DND-41 (cell line): ENCODE measurements at regions not wholly inside any gene's neighbourhood (a gene's known extent, or its start where the extent isn't known, plus 50 kb on each side); places are given as distances from the start of the nearest gene placed in this dataset.

ENCODE experiments used
- ATAC-seq: fragments of 200-7000 bp; cut with Tn5 transposase; 3 replicates; pipeline ENCODE4 v1.9.1; 2021; ENCODE audit warnings: low read depth; ENCODE audit not compliant: insufficient read depth
- DNase-seq: peaks from one replicate; pipeline ENCODE4 v3.0.0-alpha.2; 2020
- H2AFZ ChIP-seq: 2 replicates; pipeline ENCODE4 v1.6.0; 2012; ENCODE audit warnings: low read depth, low read length
- H3K27ac ChIP-seq: 2 replicates; pipeline ENCODE4 v1.5.1; 2012; ENCODE audit warnings: low read length, inconsistent platforms
- H3K27me3 ChIP-seq: fragments of 200-600 bp; sonication (generic); 2 replicates; pipeline ENCODE4 v1.6.0; 2012; ENCODE audit warnings: low read length, mild to moderate bottlenecking, inconsistent platforms; ENCODE audit not compliant: insufficient read depth, poor library complexity
- H3K36me3 ChIP-seq: 2 replicates; pipeline ENCODE4 v1.5.1; 2012; ENCODE audit warnings: low read length, inconsistent platforms; ENCODE audit not compliant: insufficient read depth
- H3K4me1 ChIP-seq: 2 replicates; pipeline ENCODE4 v1.5.1; 2012; ENCODE audit warnings: mild to moderate bottlenecking, low read length; ENCODE audit not compliant: insufficient read depth
- H3K4me2 ChIP-seq: 2 replicates; pipeline ENCODE4 v1.6.0; 2012; ENCODE audit warnings: mild to moderate bottlenecking, moderate library complexity, low read length, inconsistent platforms; ENCODE audit not compliant: insufficient read depth
- H3K4me3 ChIP-seq, 2 experiments: fragments of 200-600 bp in 1 of 2; shearing (Covaris generic) in 1 of 2; 2 replicates each; pipeline ENCODE4 v1.5.1; 2012 to 2016; ENCODE audit warnings: inconsistent platforms in 2 of 2, low read length in 2 of 2, mild to moderate bottlenecking in 2 of 2, low read depth in 1 of 2, moderate library complexity in 1 of 2
- H3K79me2 ChIP-seq: 2 replicates; pipeline ENCODE4 v1.6.0; 2012; ENCODE audit warnings: low read length, inconsistent platforms; ENCODE audit not compliant: insufficient read depth
- H3K9ac ChIP-seq: 2 replicates; pipeline ENCODE4 v1.6.0; 2012; ENCODE audit warnings: low read depth, mild to moderate bottlenecking, inconsistent platforms, low read length, moderate library complexity
- H3K9me3 ChIP-seq: 2 replicates; pipeline ENCODE4 v1.5.1; 2012; ENCODE audit warnings: low read length, moderate library complexity, mild to moderate bottlenecking, inconsistent platforms; ENCODE audit not compliant: insufficient read depth, severe bottlenecking
- H4K20me1 ChIP-seq: 2 replicates; pipeline ENCODE4 v1.6.0; 2012; ENCODE audit warnings: low read length; ENCODE audit not compliant: insufficient read depth
- CTCF ChIP-seq: IDR thresholded peaks from 2 replicates; pipeline ENCODE4 v1.5.1; 2012; ENCODE audit warnings: borderline replicate concordance, low read length, moderate library complexity, mild to moderate bottlenecking; ENCODE audit not compliant: poor library complexity, severe bottlenecking; ENCODE audit errors: extremely low read depth
- EZH2 ChIP-seq: IDR thresholded peaks from 3 replicates; pipeline ENCODE4 v1.6.1; 2012; ENCODE audit warnings: borderline replicate concordance, low read depth, mild to moderate bottlenecking, moderate library complexity, low read length, inconsistent platforms; ENCODE audit not compliant: severe bottlenecking

GRCh38 chr16:75794426-75794825 is 68.1 kb upstream of the CPHXL start:
- Histone ChIP-seq H3K36me3 (no peaks in the 10 kb centered on the region), H3K4me1 (no peaks in the 10 kb centered on the region), H3K27ac (no peak overlapping the region), H3K79me2 (no peaks in the 10 kb centered on the region), H3K27me3 (peaks cover 3% of the 10 kb centered on the region), H3K9ac (no peak overlapping the region), H2AFZ (no peak overlapping the region), H3K4me2 (no peak overlapping the region), H4K20me1 (no peaks in the 10 kb centered on the region), H3K9me3 (no peaks in the 10 kb centered on the region), H3K4me3 (no peak overlapping the region)
- TF ChIP-seq CTCF (no peak), EZH2 (no peak)
- no peak for ATAC-seq
- no peak for DNase-seq

GRCh38 chr16:75798714-75799113 is 72.4 kb upstream of the CPHXL start:
- H3K4me2 ChIP-seq, result no peak overlapping the region
- TF ChIP-seq EZH2 (no peak), CTCF (no peak)
- H3K36me3 ChIP-seq, result no peaks in the 10 kb centered on the region
- no peak overlapping the region for H3K4me3 ChIP-seq
- DNase-seq (no peak), ATAC-seq (no peak)
- H3K4me1 ChIP-seq, result no peaks in the 10 kb centered on the region
- no peak overlapping the region for H3K9ac ChIP-seq
- H4K20me1 ChIP-seq, result no peaks in the 10 kb centered on the region
- H3K9me3 ChIP-seq, result no peaks in the 10 kb centered on the region
- H3K27me3 ChIP-seq, result peaks cover 5% of the 10 kb centered on the region
- no peak overlapping the region for H3K27ac ChIP-seq
- no peak overlapping the region for H2AFZ ChIP-seq
- no peaks in the 10 kb centered on the region for H3K79me2 ChIP-seq

- Histone ChIP-seq H3K79me2 (no peaks in the 10 kb centered on the region), H3K4me1 (no peaks in the 10 kb centered on the region), H3K9ac (no peak overlapping the region), H3K27me3 (peaks cover 9% of the 10 kb centered on the region), H3K9me3 (no peaks in the 10 kb centered on the region), H3K36me3 (no peaks in the 10 kb centered on the region), H3K4me3 (no peak overlapping the region), H3K27ac (no peak overlapping the region), H2AFZ (no peak overlapping the region), H3K4me2 (no peak overlapping the region), H4K20me1 (no peaks in the 10 kb centered on the region)
- DNase-seq (no peak), ATAC-seq (no peak)
- no peak for TF ChIP-seq EZH2
- peak; percentile 13 for TF ChIP-seq CTCF
Observed at GRCh38 chr16:75801307-75801706, 75.0 kb upstream of the CPHXL start.

DNA sequence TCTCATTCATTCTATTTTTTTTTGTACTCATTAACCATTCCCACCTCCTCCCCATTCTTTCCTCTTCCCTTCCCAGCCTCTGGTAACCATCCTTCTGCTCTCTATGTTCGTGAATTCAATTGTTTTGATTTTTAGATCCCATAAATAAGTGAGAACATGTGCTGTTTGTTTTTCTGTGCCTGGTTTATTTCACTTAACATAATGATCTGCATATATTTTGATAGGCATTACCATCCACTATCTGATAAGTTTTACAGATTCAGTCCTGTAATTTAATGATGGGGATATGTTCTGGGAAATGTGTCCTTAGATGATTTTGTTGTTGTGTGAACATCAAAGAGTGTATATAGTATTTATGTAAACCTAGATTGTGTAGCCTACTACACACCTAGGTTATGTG is 77.5 kb upstream of the CPHXL start:
- Histone ChIP-seq H3K9ac (no peak overlapping the region), H3K4me1 (no peaks in the 10 kb centered on the region), H2AFZ (no peak overlapping the region), H3K27me3 (peaks cover 10% of the 10 kb centered on the region), H3K4me2 (no peak overlapping the region), H3K36me3 (no peaks in the 10 kb centered on the region), H3K4me3 (no peak overlapping the region), H3K79me2 (no peaks in the 10 kb centered on the region), H4K20me1 (no peaks in the 10 kb centered on the region), H3K9me3 (no peaks in the 10 kb centered on the region), H3K27ac (no peak overlapping the region)
- DNase-seq (no peak), ATAC-seq (no peak)
- TF ChIP-seq CTCF (no peak), EZH2 (no peak)
